VCaP (cell line): ENCODE measurements at regions not wholly inside any gene's neighbourhood (a gene's known extent, or its start where the extent isn't known, plus 50 kb on each side); places are given as distances from the start of the nearest gene placed in this dataset.
"Not testable (repeated sequence)": the region's sequence is repeated elsewhere in the genome, so short reads cannot be mapped to it uniquely, and the experiment has no call there.

ENCODE experiments used
- H3K27ac ChIP-seq: fragments of 450-650 bp; 2 replicates; pipeline ENCODE4 v1.5.1; 2017
- TF ChIP-seq, protein P1 (sequence below): fragments of 450-650 bp; conservative IDR thresholded peaks from 2 replicates; pipeline ENCODE4 v1.5.1; 2017; ENCODE audit warnings: mild to moderate bottlenecking, moderate library complexity

DNA sequence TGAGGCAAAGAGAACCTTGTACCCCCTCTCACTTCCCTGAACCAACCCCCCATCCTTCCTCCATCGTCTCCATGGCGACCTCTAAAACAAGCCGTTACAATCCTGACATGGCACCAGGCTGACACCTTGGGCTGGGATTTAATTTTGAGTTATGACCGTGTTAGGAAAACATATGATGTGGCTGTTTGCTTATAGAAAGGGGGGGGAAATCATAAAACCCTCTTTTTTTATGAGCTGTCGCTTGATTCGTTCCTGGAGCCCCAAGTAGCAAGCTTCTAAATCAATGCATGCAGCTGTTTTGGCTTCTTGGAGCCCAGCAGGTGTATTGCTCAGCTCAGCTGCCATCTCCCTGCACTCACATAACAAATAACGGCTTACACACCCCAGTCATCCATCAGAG lies 301.2 kb upstream of the SPAG17 start:
- no peak overlapping the region; the same call in 1 of the 2 replicates for H3K27ac ChIP-seq
- TF ChIP-seq, protein P1, sequence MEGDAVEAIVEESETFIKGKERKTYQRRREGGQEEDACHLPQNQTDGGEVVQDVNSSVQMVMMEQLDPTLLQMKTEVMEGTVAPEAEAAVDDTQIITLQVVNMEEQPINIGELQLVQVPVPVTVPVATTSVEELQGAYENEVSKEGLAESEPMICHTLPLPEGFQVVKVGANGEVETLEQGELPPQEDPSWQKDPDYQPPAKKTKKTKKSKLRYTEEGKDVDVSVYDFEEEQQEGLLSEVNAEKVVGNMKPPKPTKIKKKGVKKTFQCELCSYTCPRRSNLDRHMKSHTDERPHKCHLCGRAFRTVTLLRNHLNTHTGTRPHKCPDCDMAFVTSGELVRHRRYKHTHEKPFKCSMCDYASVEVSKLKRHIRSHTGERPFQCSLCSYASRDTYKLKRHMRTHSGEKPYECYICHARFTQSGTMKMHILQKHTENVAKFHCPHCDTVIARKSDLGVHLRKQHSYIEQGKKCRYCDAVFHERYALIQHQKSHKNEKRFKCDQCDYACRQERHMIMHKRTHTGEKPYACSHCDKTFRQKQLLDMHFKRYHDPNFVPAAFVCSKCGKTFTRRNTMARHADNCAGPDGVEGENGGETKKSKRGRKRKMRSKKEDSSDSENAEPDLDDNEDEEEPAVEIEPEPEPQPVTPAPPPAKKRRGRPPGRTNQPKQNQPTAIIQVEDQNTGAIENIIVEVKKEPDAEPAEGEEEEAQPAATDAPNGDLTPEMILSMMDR = no peak

DNA sequence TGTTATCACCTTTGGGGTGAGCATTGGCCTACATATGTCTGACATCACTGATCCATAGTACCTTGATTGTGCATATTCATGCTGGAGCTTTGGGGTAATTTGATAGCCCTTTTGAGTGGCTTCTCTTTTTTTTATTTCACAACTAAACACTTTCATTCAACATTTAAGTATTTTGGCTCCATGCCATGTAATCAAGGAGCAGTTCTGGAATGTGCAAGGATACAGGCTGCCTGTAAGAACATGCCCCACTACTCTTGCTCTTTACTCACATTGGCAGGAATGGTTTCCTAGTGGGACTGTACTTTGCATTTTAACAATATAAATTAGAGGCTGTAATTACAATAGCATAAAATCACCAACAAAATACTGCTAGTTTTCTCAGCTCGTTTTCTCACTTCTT lies 300.7 kb upstream of the SPAG17 start:
- TF ChIP-seq, protein P1 = no peak
- no peak overlapping the region for H3K27ac ChIP-seq

DNA sequence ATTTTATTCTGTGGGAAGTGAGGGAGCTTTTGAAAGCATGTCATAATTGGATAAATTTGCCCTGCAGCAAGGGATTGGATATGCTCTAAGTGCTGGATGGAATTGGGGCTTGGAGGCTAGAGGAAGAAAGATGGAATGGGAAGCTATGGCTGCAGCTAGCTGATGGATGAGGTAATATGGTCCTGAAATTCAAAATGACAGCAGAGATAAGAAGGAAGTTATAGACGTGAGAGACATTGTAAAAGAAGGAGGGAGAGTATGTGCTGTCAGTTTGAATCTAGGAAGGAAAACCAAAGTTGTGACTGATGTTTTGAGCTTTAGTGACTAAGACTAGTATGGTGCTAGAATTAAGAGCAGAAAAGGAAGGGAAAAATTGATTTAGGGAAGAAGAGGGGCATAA lies 299.9 kb upstream of the SPAG17 start:
- TF ChIP-seq, protein P1 = no peak
- H3K27ac ChIP-seq = no peak overlapping the region

DNA sequence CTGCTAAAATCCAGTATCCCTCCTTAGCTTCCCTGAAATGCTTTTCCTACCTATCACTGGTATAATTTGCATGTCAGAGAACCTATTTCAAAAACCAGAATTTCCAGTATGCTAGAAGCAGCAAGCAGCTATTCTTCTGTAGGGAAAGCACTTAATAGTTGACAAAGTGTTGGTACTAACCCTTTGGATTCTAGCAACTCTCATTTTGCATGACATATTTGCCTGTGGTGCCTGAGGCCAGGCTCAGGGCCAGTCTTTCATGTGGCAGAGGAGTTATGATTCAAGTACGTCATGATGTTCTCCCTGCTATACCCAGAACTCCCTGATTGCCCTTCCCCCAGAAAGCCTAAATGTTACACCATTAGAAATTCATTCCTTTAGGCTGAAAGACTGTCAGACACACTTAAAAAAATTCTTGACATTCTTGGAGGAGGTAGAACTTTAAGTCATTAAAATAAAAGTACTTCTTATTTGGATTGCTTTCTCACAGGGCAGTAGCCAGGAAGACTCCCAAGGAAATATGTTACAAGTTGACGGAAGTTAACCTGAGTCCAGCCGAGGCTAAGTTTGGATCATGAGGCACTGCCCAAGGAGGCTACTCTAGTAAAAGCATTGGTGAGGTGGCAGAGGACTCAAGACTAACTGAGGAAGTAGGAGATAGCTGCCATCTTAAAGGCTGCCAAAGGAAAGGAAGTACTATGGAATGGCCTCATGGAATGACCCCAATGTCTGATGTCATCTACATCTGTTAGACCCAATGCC lies 298.4 kb upstream of the SPAG17 start:
- peak overlapping the region; percentile 28; the same call in 1 of the 2 replicates for H3K27ac ChIP-seq
- TF ChIP-seq, protein P1 = no peak

DNA sequence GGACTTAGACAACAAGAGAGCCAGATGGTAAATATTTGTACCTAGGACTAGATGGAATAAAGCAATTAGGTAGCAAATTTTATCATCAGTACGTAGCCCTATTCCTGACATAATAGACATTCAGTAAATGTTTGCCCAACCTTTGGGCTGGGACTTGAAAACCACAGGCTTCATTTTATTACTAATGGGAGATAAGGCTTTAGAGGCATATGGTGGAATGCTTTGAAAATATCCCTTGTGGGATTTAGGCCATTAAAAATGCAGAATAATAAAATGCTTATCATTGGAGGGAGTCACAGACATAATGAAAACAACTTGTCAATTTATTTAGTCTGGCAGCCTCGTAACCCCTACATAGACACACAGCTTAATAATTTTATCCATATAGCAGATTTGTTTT lies 296.1 kb upstream of the SPAG17 start:
- peak overlapping the region; percentile 17; the same call in 1 of the 2 replicates for H3K27ac ChIP-seq
- TF ChIP-seq, protein P1 = no peak

DNA sequence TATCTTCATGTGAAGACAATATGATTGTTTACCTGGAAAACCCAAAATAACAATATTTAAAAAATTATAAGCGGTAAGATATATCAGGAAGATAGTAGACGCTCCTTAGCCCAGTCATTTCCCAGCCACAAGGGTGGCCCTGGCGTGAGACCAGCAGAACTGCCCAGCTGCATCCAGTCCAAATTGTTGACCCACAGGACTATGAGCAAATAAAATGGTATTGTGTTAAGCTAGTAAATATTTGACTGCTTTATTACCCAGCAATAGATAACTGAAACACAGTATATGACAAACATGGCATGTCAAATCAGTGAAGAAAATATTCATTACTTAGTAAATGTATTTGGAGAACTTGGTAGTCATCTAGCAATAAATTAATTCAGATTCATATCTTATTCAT lies 294.3 kb upstream of the SPAG17 start:
- TF ChIP-seq, protein P1 = no peak

DNA sequence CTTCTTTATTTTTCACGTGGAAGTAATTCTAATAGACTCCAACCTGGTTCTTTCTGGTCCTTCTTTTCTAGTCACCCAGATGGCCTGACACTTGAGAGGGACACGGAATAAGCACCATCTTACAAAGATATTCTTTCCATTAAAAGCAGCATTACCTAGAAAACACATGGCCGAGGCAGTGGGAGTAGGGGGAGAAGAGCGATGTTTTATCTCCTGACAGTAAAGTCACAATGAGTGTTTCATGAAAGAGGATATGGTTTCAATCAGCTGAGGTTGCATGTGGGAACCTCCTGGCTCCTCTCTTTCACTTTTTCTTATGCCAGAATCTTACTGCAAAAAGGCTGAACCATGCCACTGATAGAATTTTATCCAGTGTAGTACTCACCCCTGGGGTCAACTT lies 288.8 kb upstream of the SPAG17 start:
- TF ChIP-seq, protein P1 = no peak
- no peak overlapping the region for H3K27ac ChIP-seq

More for the DNA sequence above, 294.3 kb upstream of the SPAG17 start:
- H3K27ac ChIP-seq = peak overlapping the region; percentile 17

DNA sequence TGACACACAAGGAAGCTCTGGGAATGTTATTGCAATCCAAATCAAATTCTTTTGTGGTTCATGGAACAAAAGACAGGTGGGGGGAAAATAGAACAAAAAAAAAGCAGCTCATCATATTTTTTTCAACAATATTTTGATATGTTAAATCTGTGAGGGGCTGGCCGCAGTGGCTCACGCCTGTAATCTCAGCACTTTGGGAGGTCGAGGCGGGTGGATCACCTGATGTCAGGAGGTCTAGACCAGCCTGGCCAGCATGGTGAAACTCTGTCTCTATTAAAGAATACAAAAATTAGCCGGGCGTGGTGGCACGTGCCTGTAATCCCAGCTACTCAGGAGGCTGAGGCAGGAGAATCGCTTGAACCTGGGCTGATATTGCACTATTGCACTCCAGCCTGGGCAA lies 279.4 kb upstream of the SPAG17 start:
- not testable (repeated sequence) for H3K27ac ChIP-seq
